PC-3 (cell line): ENCODE measurements at regions not wholly inside any gene's neighbourhood (a gene's known extent, or its start where the extent isn't known, plus 50 kb on each side); places are given as distances from the start of the nearest gene placed in this dataset.

Experiments used
- ATAC-seq: fragments of 200-7000 bp; cut with Tn5 transposase; 2 replicates; pipeline ENCODE4 v1.9.1; 2020; ENCODE audit warnings: mild to moderate bottlenecking, moderate library complexity
- BruUV-seq: library from RNA; stranded (reverse); fragments of 400-500 nt; replicated peaks from 2 replicates; lab custom pipeline; 2021; lab: Mats Ljungman, UMichigan
- CTCF ChIA-PET: fragments of 300-600 bp; sonication (Branson Sonifier 250); formaldehyde crosslinking; loops from one replicate; lab custom pipeline; 2022; ENCODE audit warnings: antibody characterized with exemption; lab: Charles Lee
- POLR2A ChIA-PET: fragments of 300-600 bp; sonication (Branson Sonifier 250); formaldehyde crosslinking; loops from one replicate; lab custom pipeline; 2022; ENCODE audit warnings: antibody characterized with exemption; ENCODE audit not compliant: unreplicated experiment; lab: Charles Lee
- DNase-seq: peaks from one replicate; pipeline ENCODE4 v3.0.0-alpha.2; 2015
- H2AFZ ChIP-seq: fragments of 300-600 bp; sonication (generic); 2 replicates; pipeline ENCODE4 v1.6.0; 2016; ENCODE audit warnings: antibody characterized with exemption, low read length
- H3F3A ChIP-seq: fragments of 300-600 bp; sonication (generic); one replicate; pipeline ENCODE4 v1.6.0; 2017; ENCODE audit warnings: antibody characterized with exemption, low read length, control low read depth, mild to moderate bottlenecking; ENCODE audit not compliant: unreplicated experiment
- H3K27ac ChIP-seq: fragments of 300-600 bp; sonication (generic); 2 replicates; pipeline ENCODE4 v1.5.1; 2016; ENCODE audit warnings: mild to moderate bottlenecking, low read length
- H3K27me3 ChIP-seq: fragments of 300-600 bp; sonication (generic); 2 replicates; pipeline ENCODE4 v1.6.1; 2016; ENCODE audit warnings: low read length, mixed read lengths
- H3K36me3 ChIP-seq: fragments of 300-600 bp; sonication (generic); 2 replicates; pipeline ENCODE4 v1.6.1; 2016; ENCODE audit warnings: low read depth, mixed run types, low read length, mixed read lengths
- H3K4me1 ChIP-seq: fragments of 300-600 bp; sonication (generic); 2 replicates; pipeline ENCODE4 v1.5.1; 2016; ENCODE audit warnings: low read length; ENCODE audit not compliant: insufficient read depth
- H3K4me2 ChIP-seq: fragments of 300-600 bp; sonication (generic); 2 replicates; pipeline ENCODE4 v1.6.0; 2016; ENCODE audit warnings: low read length
- H3K4me3 ChIP-seq: fragments of 300-600 bp; sonication (generic); 2 replicates; pipeline ENCODE4 v1.5.1; 2016; ENCODE audit warnings: mild to moderate bottlenecking, low read length, mixed read lengths
- H3K79me2 ChIP-seq: fragments of 300-600 bp; sonication (generic); 2 replicates; pipeline ENCODE4 v1.6.1; 2017; ENCODE audit warnings: low read length, mixed read lengths
- H3K9ac ChIP-seq: fragments of 300-600 bp; sonication (generic); 2 replicates; pipeline ENCODE4 v1.6.0; 2016; ENCODE audit warnings: mild to moderate bottlenecking, low read length
- H3K9me2 ChIP-seq: fragments of 300-600 bp; sonication (generic); replicated peaks from 2 replicates; pipeline ENCODE4 v1.6.1; 2016; ENCODE audit warnings: mixed run types, low read length, mixed read lengths
- H3K9me3 ChIP-seq: fragments of 300-600 bp; sonication (generic); 2 replicates; pipeline ENCODE4 v1.6.1; 2016; ENCODE audit warnings: low read length, mixed read lengths
- H4K20me1 ChIP-seq: fragments of 300-600 bp; sonication (generic); 2 replicates; pipeline ENCODE4 v1.6.1; 2016; ENCODE audit warnings: low read length, mixed read lengths
- EZH2 ChIP-seq: fragments of 300-600 bp; sonication (generic); IDR thresholded peaks from one replicate; pipeline ENCODE4 v1.6.1; 2017; ENCODE audit warnings: antibody characterized with exemption, mild to moderate bottlenecking, low read length; ENCODE audit not compliant: unreplicated experiment
- EZH2phosphoT487 ChIP-seq: fragments of 300-600 bp; sonication (generic); IDR thresholded peaks from 2 replicates; pipeline ENCODE4 v1.6.1; 2018; ENCODE audit warnings: mild to moderate bottlenecking, antibody characterized with exemption, low read length, borderline replicate concordance
- intact Hi-C: fragments of 100-400 bp; cut with micrococcal nuclease; formaldehyde crosslinking; loops from 2 replicates; pipeline ENCODE4 v1.9.0; 2023
- TF ChIP-seq, protein P1 (sequence below): fragments of 300-600 bp; sonication (generic); conservative IDR thresholded peaks from 2 replicates; pipeline ENCODE4 v1.5.1; 2017; ENCODE audit warnings: antibody characterized with exemption, low read depth, mild to moderate bottlenecking, low read length

GRCh38 chr3:5861151-5861550 lies 673.6 kb downstream of the EDEM1 start:
- Histone ChIP-seq H3K4me3 (no peak overlapping the region), H3K9ac (no peak overlapping the region), H3K4me2 (no peak overlapping the region), H3K36me3 (no peaks in the 10 kb centered on the region), H3K9me2 (no peaks in the 10 kb centered on the region), H2AFZ (no peak overlapping the region), H3K4me1 (no peaks in the 10 kb centered on the region), H3K27me3 (no peaks in the 10 kb centered on the region), H3F3A (no peaks in the 10 kb centered on the region), H4K20me1 (no peaks in the 10 kb centered on the region), H3K27ac (no peak overlapping the region), H3K9me3 (no peaks in the 10 kb centered on the region), H3K79me2 (no peaks in the 10 kb centered on the region)
- TF ChIP-seq, protein P1, sequence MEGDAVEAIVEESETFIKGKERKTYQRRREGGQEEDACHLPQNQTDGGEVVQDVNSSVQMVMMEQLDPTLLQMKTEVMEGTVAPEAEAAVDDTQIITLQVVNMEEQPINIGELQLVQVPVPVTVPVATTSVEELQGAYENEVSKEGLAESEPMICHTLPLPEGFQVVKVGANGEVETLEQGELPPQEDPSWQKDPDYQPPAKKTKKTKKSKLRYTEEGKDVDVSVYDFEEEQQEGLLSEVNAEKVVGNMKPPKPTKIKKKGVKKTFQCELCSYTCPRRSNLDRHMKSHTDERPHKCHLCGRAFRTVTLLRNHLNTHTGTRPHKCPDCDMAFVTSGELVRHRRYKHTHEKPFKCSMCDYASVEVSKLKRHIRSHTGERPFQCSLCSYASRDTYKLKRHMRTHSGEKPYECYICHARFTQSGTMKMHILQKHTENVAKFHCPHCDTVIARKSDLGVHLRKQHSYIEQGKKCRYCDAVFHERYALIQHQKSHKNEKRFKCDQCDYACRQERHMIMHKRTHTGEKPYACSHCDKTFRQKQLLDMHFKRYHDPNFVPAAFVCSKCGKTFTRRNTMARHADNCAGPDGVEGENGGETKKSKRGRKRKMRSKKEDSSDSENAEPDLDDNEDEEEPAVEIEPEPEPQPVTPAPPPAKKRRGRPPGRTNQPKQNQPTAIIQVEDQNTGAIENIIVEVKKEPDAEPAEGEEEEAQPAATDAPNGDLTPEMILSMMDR = no peak
- TF ChIP-seq EZH2phosphoT487 = no peak
- TF ChIP-seq EZH2 = no peak
- ChIA-PET CTCF (no interaction called here), POLR2A (no interaction called here)
- no peak for DNase-seq
- ATAC-seq = no peak
- intact Hi-C loops = no loop called here
- no TSS peak for BruUV-seq

DNA sequence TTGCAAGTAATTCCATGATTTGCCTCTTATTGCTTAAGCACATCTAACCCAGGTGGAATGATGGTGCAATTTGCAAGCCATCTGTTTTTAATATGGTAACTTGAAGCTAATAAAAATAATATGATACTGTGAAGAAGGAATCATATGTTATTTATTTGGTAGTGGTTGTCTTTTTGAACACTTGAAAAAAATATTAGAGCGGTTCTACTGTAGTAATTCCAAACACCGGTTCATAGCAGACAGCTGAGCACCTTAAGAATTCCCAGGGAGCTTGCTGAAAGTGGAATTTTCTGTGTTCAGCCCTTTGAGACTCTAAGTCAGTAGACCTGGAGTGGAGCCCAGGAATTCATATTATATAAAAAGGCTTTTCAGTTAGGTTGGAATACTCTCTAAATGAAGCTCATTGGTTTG lies 687.4 kb downstream of the EDEM1 start:
- Histone ChIP-seq H2AFZ (no peak overlapping the region), H3K4me2 (no peak overlapping the region), H3K9ac (no peak overlapping the region), H3K36me3 (no peaks in the 10 kb centered on the region), H3K4me1 (no peaks in the 10 kb centered on the region), H3K27ac (no peak overlapping the region), H3F3A (no peaks in the 10 kb centered on the region), H4K20me1 (no peaks in the 10 kb centered on the region), H3K4me3 (no peak overlapping the region), H3K9me2 (no peaks in the 10 kb centered on the region), H3K9me3 (0 out of 2 replicates have a peak, but pooled peaks cover 7% of the 10 kb centered on the region), H3K79me2 (no peaks in the 10 kb centered on the region), H3K27me3 (no peaks in the 10 kb centered on the region)
- BruUV-seq = no TSS peak
- TF ChIP-seq EZH2 (no peak), EZH2phosphoT487 (no peak)
- TF ChIP-seq, protein P1 = no peak
- POLR2A ChIA-PET = no interaction called here
- CTCF ChIA-PET = no interaction called here
- intact Hi-C loops = no loop called here
- no peak for ATAC-seq
- DNase-seq = no peak

DNA sequence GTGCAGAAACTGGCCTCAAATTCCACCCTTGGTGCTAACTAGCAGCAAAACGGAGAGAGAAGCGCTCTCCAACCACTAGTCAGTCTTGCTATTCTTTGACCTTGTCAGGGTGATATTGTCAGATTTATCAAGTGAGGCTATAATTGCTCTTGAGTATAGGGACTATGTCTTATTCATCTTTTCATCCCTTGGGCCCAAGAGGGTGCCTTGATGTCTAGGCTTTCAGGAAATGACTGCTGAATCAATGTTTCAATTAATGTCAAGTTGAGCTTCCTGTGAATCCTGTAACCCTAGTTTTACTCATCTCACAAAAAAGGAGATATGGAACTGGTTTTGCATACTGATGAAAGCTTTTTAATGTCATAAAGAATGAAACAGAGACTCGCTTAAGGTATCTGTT lies 701.3 kb downstream of the EDEM1 start:
- no peaks in the 10 kb centered on the region for H3K9me3 ChIP-seq
- H3K9ac ChIP-seq = no peak overlapping the region
- no peak overlapping the region for H3K27ac ChIP-seq
- TF ChIP-seq EZH2 (no peak), EZH2phosphoT487 (no peak)
- TF ChIP-seq, protein P1 = no peak
- intact Hi-C loops = no loop called here
- H3K4me1 ChIP-seq = no peaks in the 10 kb centered on the region
- DNase-seq = no peak
- H3K9me2 ChIP-seq = no peaks in the 10 kb centered on the region
- no peak for ATAC-seq
- no peaks in the 10 kb centered on the region for H3K27me3 ChIP-seq
- ChIA-PET POLR2A (no interaction called here), CTCF (no interaction called here)
- H2AFZ ChIP-seq = no peak overlapping the region
- H3K79me2 ChIP-seq = no peaks in the 10 kb centered on the region
- H3K4me3 ChIP-seq = no peak overlapping the region
- BruUV-seq = no TSS peak
- no peaks in the 10 kb centered on the region for H4K20me1 ChIP-seq
- no peak overlapping the region for H3K4me2 ChIP-seq
- no peaks in the 10 kb centered on the region for H3F3A ChIP-seq
- H3K36me3 ChIP-seq = no peaks in the 10 kb centered on the region
